Activated naive CD8-positive, alpha-beta T cell treated with anti-CD3 and anti-CD28 coated beads, Interleukin-2, amount 50 U/mL, for 24 hours (primary cell): ENCODE measurements at regions not wholly inside any gene's neighbourhood (a gene's known extent, or its start where the extent isn't known, plus 50 kb on each side); places are given as distances from the start of the nearest gene placed in this dataset.

Experiments
- ATAC-seq: fragments of 150-1000 bp; cut with Tn5 transposase; one replicate; pipeline ENCODE4 v1.10.0; 2021
- DNase-seq: peaks from one replicate; pipeline ENCODE4 v3.0.0; 2021
- H3K27ac Mint-ChIP-seq: one replicate; pipeline ENCODE4 v1.8.0; 2021; ENCODE audit warnings: mild to moderate bottlenecking, mixed read lengths
- H3K27me3 Mint-ChIP-seq: one replicate; pipeline ENCODE4 v1.8.0; 2021; ENCODE audit warnings: mixed read lengths
- H3K36me3 Mint-ChIP-seq: one replicate; pipeline ENCODE4 v1.8.0; 2021; ENCODE audit warnings: low read depth, mixed read lengths
- H3K4me1 Mint-ChIP-seq: one replicate; pipeline ENCODE4 v1.8.0; 2021; ENCODE audit warnings: mixed read lengths
- H3K4me3 Mint-ChIP-seq: one replicate; pipeline ENCODE4 v1.8.0; 2021; ENCODE audit warnings: mild to moderate bottlenecking, moderate library complexity, mixed read lengths
- H3K9me3 Mint-ChIP-seq: one replicate; pipeline ENCODE4 v1.8.0; 2021; ENCODE audit warnings: mixed read lengths

DNA sequence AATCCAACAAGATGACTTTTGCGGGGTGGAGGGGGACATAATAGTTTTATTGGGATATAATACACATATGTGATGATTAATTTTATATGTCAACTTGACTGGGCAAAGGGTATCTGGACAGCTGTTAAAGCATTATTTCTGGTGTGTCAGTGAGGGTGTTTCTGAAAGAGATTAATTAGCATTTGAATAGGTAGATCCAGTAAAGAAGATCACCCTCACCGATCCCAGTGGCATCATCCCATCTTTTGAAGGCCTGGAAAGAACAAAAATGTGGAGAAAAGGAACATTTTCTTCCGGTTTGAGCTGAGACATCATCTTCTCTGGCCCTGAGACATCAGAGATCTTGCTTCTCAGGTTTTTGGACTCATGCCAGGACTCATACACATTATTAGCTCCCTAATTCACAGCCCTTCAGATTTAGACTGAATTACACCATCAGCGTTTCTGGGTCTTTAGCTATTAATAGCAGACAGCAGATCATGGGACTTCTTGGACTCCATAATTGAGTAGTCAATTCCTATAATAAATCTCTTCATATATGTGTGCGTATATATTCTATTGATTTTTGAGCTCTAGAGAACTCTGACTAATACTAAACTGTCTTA, 283.6 kb downstream of the PCNX1 start:
- Mint-ChIP-seq H3K36me3 (no peaks in the 10 kb centered on the region), H3K27me3 (no peaks in the 10 kb centered on the region)

DNA sequence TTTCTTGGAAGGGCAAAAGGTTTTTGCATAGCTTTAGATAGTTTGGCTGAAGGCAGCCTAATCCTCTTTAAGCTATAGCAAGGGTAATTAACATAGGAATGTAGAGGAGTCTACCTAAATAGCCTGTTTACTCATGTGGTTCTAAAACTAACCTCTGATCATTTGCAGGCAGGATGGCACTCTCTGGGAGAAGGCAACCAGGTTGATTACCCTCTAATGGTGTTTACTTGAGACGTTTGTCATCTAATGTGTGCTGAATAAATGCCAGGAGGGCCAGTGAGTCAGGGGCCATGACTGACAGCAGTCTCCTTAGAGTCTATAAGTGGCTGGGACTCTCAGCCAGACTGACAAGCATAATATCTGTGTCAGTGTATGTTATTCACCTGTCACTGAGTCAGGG, 286.4 kb downstream of the PCNX1 start:
- DNase-seq: no peak
- no peaks in the 10 kb centered on the region for H3K36me3 Mint-ChIP-seq
- H3K4me3 Mint-ChIP-seq: no peak overlapping the region
- ATAC-seq: no peak
- peaks cover 3% of the 10 kb centered on the region for H3K4me1 Mint-ChIP-seq
- H3K27ac Mint-ChIP-seq: no peak overlapping the region
- H3K9me3 Mint-ChIP-seq: no peaks in the 10 kb centered on the region
- H3K27me3 Mint-ChIP-seq: no peaks in the 10 kb centered on the region

More for the DNA sequence above, 283.6 kb downstream of the PCNX1 start:
- no peak overlapping the region for H3K27ac Mint-ChIP-seq
- H3K4me3 Mint-ChIP-seq: no peak overlapping the region
- H3K9me3 Mint-ChIP-seq: no peaks in the 10 kb centered on the region
- no peak for DNase-seq
- H3K4me1 Mint-ChIP-seq: peaks cover 3% of the 10 kb centered on the region
- no peak for ATAC-seq

GRCh38 chr14:71194251-71194650, 287.0 kb downstream of the PCNX1 start:
- Mint-ChIP-seq H3K4me3 (no peak overlapping the region), H3K36me3 (no peaks in the 10 kb centered on the region), H3K9me3 (no peaks in the 10 kb centered on the region), H3K27me3 (no peaks in the 10 kb centered on the region), H3K4me1 (peaks cover 3% of the 10 kb centered on the region), H3K27ac (no peak overlapping the region)
- ATAC-seq (no peak), DNase-seq (no peak)

DNA sequence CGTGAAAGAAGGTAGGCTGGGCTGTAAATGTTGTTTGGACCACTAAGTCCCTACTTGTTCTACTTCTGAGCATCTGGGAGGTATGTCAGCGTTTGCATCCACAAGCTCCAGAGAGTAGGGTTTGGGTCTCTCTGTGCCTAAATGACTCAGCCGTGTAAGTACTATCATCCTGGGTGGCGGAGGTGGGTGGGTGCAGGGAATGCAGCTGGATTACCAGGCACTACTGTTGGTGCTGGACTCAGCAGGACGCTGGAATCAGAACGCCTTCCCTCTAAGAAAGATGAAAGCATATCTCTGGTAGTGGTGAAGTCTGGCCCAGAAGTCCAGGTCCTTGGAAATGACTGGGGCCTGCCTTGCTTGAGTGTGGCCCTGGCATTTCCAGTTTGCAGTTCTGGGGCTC, 289.7 kb downstream of the PCNX1 start:
- DNase-seq (no peak), ATAC-seq (no peak)
- Mint-ChIP-seq H3K4me1 (peaks cover 3% of the 10 kb centered on the region), H3K9me3 (no peaks in the 10 kb centered on the region), H3K27me3 (no peaks in the 10 kb centered on the region), H3K27ac (no peak overlapping the region), H3K4me3 (no peak overlapping the region), H3K36me3 (no peaks in the 10 kb centered on the region)

- no peaks in the 10 kb centered on the region for H3K36me3 Mint-ChIP-seq
- no peak for DNase-seq
These were observed 291.4 kb downstream of the PCNX1 start for GRCh38 chr14:71198687-71199086.

GRCh38 chr14:71201840-71202239, 294.6 kb downstream of the PCNX1 start:
- Mint-ChIP-seq H3K4me1 (peaks cover 4% of the 10 kb centered on the region), H3K9me3 (peaks cover 4% of the 10 kb centered on the region), H3K27ac (no peak overlapping the region), H3K36me3 (peaks cover 2% of the 10 kb centered on the region), H3K4me3 (no peak overlapping the region), H3K27me3 (peaks cover 6% of the 10 kb centered on the region)
- ATAC-seq (no peak), DNase-seq (no peak)

More at GRCh38 chr14:71198687-71199086, 291.4 kb downstream of the PCNX1 start:
- Mint-ChIP-seq H3K9me3 (no peaks in the 10 kb centered on the region), H3K4me1 (peaks cover 3% of the 10 kb centered on the region), H3K27me3 (peaks cover 6% of the 10 kb centered on the region), H3K27ac (no peak overlapping the region), H3K4me3 (no peak overlapping the region)
- ATAC-seq: no peak

DNA sequence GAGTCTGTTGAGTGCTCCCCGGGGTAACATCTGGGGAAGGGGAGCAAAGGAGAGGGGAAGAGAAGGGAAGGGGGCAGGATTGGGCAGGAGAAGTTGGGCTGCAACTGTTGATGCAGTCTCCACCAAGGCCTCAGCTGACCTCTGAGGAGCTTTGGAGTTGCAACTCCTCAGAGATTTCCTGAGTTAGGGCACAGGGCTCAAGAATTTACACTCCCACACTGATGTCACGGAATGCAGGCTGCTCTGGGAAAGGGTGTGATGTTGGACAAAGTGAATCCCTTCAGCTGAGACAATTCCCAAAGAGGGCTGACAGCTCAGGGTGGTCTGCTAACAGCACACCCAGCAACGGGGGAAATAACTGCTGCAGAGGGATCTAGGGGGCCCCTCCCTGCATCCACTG, 295.6 kb downstream of the PCNX1 start:
- Mint-ChIP-seq H3K36me3 (peaks cover 2% of the 10 kb centered on the region), H3K27me3 (peaks cover 6% of the 10 kb centered on the region), H3K27ac (no peak overlapping the region), H3K9me3 (peaks cover 4% of the 10 kb centered on the region), H3K4me3 (no peak overlapping the region), H3K4me1 (peaks cover 4% of the 10 kb centered on the region)
- ATAC-seq (no peak), DNase-seq (no peak)

DNA sequence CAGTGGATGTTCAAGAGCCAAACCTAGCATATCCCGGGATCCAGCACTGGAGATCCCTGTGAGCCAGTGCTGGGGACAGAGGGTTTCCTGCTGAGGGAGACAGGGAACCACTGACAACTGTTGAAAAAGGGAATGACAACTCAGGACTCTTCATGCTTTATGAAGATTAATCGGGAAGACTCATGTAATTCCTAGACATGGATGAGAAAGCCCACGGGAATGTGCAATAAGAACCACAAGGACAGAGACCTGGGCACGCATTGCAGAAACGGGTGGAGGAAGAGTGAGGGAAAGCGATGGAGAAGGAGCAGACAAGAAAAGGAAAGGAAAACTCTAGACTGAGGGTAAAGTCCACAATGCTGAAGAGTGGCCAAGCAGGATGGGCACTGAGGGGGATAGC, 296.0 kb downstream of the PCNX1 start:
- Mint-ChIP-seq H3K4me3 (no peak overlapping the region), H3K9me3 (peaks cover 4% of the 10 kb centered on the region), H3K36me3 (peaks cover 2% of the 10 kb centered on the region), H3K27me3 (peaks cover 6% of the 10 kb centered on the region), H3K4me1 (peaks cover 4% of the 10 kb centered on the region), H3K27ac (peak overlapping the region; percentile 70)
- DNase-seq (no peak), ATAC-seq (no peak)

DNA sequence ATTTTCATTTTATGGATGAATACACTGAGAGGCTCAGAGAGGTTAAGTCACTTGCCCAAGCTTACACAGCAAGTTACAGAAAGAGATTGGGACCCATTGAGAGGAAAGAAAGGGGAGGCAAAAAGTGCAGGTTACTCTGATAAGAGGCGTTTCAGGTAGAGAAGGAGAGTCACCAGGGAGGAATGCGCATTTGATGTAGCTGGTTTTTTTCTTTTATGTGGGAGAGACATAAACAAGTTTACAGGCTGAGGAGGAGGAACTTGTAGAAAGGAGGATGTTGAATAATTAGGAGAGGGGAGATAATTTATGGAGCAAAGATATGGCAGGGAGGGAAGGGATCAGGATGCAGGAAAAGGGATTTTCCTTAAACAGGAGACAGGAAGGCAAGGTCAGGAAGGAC, 297.0 kb downstream of the PCNX1 start:
- DNase-seq (no peak), ATAC-seq (no peak)
- peaks cover 4% of the 10 kb centered on the region for H3K4me1 Mint-ChIP-seq
- peaks cover 2% of the 10 kb centered on the region for H3K36me3 Mint-ChIP-seq
- H3K27me3 Mint-ChIP-seq: peaks cover 6% of the 10 kb centered on the region
- H3K27ac Mint-ChIP-seq: no peak overlapping the region
- no peak overlapping the region for H3K4me3 Mint-ChIP-seq
- H3K9me3 Mint-ChIP-seq: peaks cover 8% of the 10 kb centered on the region

GRCh38 chr14:71204768-71205167, 297.5 kb downstream of the PCNX1 start:
- Mint-ChIP-seq H3K4me3 (no peak overlapping the region), H3K36me3 (peaks cover 2% of the 10 kb centered on the region), H3K27me3 (peaks cover 6% of the 10 kb centered on the region), H3K27ac (no peak overlapping the region), H3K9me3 (peaks cover 8% of the 10 kb centered on the region), H3K4me1 (peaks cover 4% of the 10 kb centered on the region)
- ATAC-seq: no peak
- DNase-seq: no peak

DNA sequence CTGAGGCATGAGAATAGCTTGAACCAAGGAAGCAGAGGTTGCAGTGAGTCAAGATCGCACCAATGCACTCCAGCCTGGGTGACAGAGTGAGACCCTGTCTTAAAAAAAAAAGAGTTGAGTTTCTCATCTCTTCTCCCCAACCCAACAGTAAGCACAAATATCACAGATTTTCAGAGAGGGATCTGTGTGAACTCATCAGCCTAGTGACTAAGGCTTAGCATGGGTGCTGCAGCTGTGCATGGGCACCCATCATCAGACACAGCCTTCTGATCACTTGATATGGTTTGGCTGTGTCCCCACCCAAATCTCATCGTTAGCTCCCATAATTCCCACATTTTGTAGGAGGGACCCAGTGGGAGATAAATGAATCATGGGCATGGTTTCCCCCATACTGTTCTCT, 298.9 kb downstream of the PCNX1 start:
- H3K27ac Mint-ChIP-seq: no peak overlapping the region
- ATAC-seq: no peak
- peaks cover 4% of the 10 kb centered on the region for H3K4me1 Mint-ChIP-seq
- peaks cover 8% of the 10 kb centered on the region for H3K27me3 Mint-ChIP-seq
- no peak overlapping the region for H3K4me3 Mint-ChIP-seq
- no peak for DNase-seq
- H3K9me3 Mint-ChIP-seq: peaks cover 8% of the 10 kb centered on the region
- H3K36me3 Mint-ChIP-seq: peaks cover 2% of the 10 kb centered on the region

GRCh38 chr14:71206766-71207371, 299.6 kb downstream of the PCNX1 start:
- no peak for ATAC-seq
- no peak overlapping the region for H3K27ac Mint-ChIP-seq
- peaks cover 4% of the 10 kb centered on the region for H3K4me1 Mint-ChIP-seq
- DNase-seq: no peak
- H3K9me3 Mint-ChIP-seq: peaks cover 8% of the 10 kb centered on the region
- peaks cover 8% of the 10 kb centered on the region for H3K27me3 Mint-ChIP-seq
- peaks cover 2% of the 10 kb centered on the region for H3K36me3 Mint-ChIP-seq
- no peak overlapping the region for H3K4me3 Mint-ChIP-seq

- H3K4me1 Mint-ChIP-seq: peaks cover 15% of the 10 kb centered on the region
- H3K9me3 Mint-ChIP-seq: peaks cover 10% of the 10 kb centered on the region
- H3K27me3 Mint-ChIP-seq: peaks cover 2% of the 10 kb centered on the region
- peaks cover 2% of the 10 kb centered on the region for H3K36me3 Mint-ChIP-seq
- no peak for ATAC-seq
- DNase-seq: no peak
- H3K4me3 Mint-ChIP-seq: no peak overlapping the region
- H3K27ac Mint-ChIP-seq: no peak overlapping the region
These were observed 301.6 kb downstream of the PCNX1 start for GRCh38 chr14:71208702-71209357.

GRCh38 chr14:71209888-71210287, 302.6 kb downstream of the PCNX1 start:
- Mint-ChIP-seq H3K36me3 (peaks cover 2% of the 10 kb centered on the region), H3K4me3 (no peak overlapping the region), H3K9me3 (peaks cover 12% of the 10 kb centered on the region), H3K27me3 (peaks cover 2% of the 10 kb centered on the region), H3K27ac (no peak overlapping the region), H3K4me1 (peaks cover 16% of the 10 kb centered on the region)
- ATAC-seq (no peak), DNase-seq (no peak)

DNA sequence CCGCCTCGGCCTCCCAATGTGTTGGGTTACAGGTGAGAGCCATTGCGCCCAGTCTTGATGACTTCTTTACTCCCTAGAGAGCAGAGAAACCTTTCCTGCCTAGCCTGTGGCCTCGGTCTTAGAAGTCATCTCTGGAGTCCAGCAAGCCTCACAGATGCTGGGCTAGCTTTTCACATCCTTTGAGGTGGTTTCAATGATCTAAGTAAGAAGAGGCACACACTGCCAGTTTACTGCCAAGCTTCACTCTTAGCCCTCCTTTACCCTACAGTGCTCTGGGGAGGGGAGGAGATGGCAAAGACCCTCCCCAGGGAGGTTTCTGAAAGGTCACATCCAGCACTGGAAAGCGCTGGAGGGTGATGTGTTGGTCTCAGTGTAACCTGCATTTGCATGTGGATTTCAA, 304.8 kb downstream of the PCNX1 start:
- peaks cover 10% of the 10 kb centered on the region for H3K9me3 Mint-ChIP-seq
- peaks cover 12% of the 10 kb centered on the region for H3K4me1 Mint-ChIP-seq
- no peak overlapping the region for H3K27ac Mint-ChIP-seq
- no peak overlapping the region for H3K4me3 Mint-ChIP-seq
- H3K27me3 Mint-ChIP-seq: peaks cover 2% of the 10 kb centered on the region
- peaks cover 3% of the 10 kb centered on the region for H3K36me3 Mint-ChIP-seq
- DNase-seq (no peak), ATAC-seq (no peak)
